Activated CD4-positive, CD25-positive, alpha-beta regulatory T cell (primary cell): ENCODE measurements at regions not wholly inside any gene's neighbourhood (a gene's known extent, or its start where the extent isn't known, plus 50 kb on each side); places are given as distances from the start of the nearest gene placed in this dataset.

Experiments used
- DNase-seq, 4 experiments: peaks; one replicate each; lab custom pipeline; 2025; lab: John Stamatoyannopoulos, UW

- no peak for DNase-seq
Observed at GRCh38 chr14:36465178-36465577, 54.9 kb downstream of the NKX2-1 start.

- no peak for DNase-seq
Observed at GRCh38 chr14:36462890-36463289, 57.1 kb downstream of the NKX2-1 start.

GRCh38 chr14:36455241-36455627 is 64.8 kb downstream of the NKX2-1 start:
- DNase-seq, result no peak

- no peak for DNase-seq
Observed at GRCh38 chr14:36454599-36455240, 65.3 kb downstream of the NKX2-1 start.

GRCh38 chr14:36452860-36453259 is 67.2 kb downstream of the NKX2-1 start:
- DNase-seq, result no peak

- no peak for DNase-seq
Observed at GRCh38 chr14:36451310-36452065, 68.5 kb downstream of the NKX2-1 start.

- no peak for DNase-seq
Observed at GRCh38 chr14:36450550-36450949, 69.5 kb downstream of the NKX2-1 start.

- DNase-seq, result no peak
Observed at GRCh38 chr14:36449903-36450302, 70.1 kb downstream of the NKX2-1 start.

- no peak for DNase-seq
Observed at GRCh38 chr14:36443374-36443773, 76.7 kb downstream of the NKX2-1 start.

- DNase-seq, result no peak
Observed at GRCh38 chr14:36442824-36443241, 77.2 kb downstream of the NKX2-1 start.

GRCh38 chr14:36441283-36441682 is 78.7 kb downstream of the NKX2-1 start:
- no peak for DNase-seq

GRCh38 chr14:36439766-36440165 is 80.3 kb downstream of the NKX2-1 start:
- DNase-seq, result no peak

- DNase-seq, result no peak
Observed at GRCh38 chr14:36438883-36439282, 81.1 kb downstream of the NKX2-1 start.

GRCh38 chr14:36430662-36431084 is 89.4 kb downstream of the NKX2-1 start:
- DNase-seq, result no peak

- no peak for DNase-seq
Observed at GRCh38 chr14:36430169-36430568, 89.9 kb downstream of the NKX2-1 start.

- no peak for DNase-seq
Observed at GRCh38 chr14:36429692-36430091, 90.3 kb downstream of the NKX2-1 start.

- DNase-seq, result no peak
Observed at GRCh38 chr14:36428350-36428749, 91.7 kb downstream of the NKX2-1 start.

- DNase-seq, result no peak
Observed at GRCh38 chr14:36426836-36427235, 93.2 kb downstream of the NKX2-1 start.

- DNase-seq, result no peak
Observed at GRCh38 chr14:36426113-36426512, 93.9 kb downstream of the NKX2-1 start.

- no peak for DNase-seq
Observed at GRCh38 chr14:36424478-36425102, 95.4 kb downstream of the NKX2-1 start.

GRCh38 chr14:36423430-36423829 is 96.6 kb downstream of the NKX2-1 start:
- DNase-seq, result no peak

- DNase-seq, result no peak
Observed at GRCh38 chr14:36420149-36420687, 99.8 kb upstream of the MBIP start.

- DNase-seq, result no peak
Observed at GRCh38 chr14:36418937-36419336, 98.5 kb upstream of the MBIP start.
